K562 (cell line): ENCODE measurements at regions not wholly inside any gene's neighbourhood (a gene's known extent, or its start where the extent isn't known, plus 50 kb on each side); places are given as distances from the start of the nearest gene placed in this dataset.

Experiments used
- ATAC-seq: fragments of 200-7000 bp; cut with Tn5 transposase; 3 replicates; pipeline ENCODE4 v1.9.1; 2020; ENCODE audit warnings: moderate library complexity
- BruUV-seq: library from RNA; stranded (reverse); fragments of 400-500 nt; replicated peaks from 2 replicates; lab custom pipeline; 2021; lab: Mats Ljungman, UMichigan
- CTCF ChIA-PET: fragments of 300-600 bp; formaldehyde crosslinking; extraction: SDS; loops from one replicate; lab custom pipeline; 2021; ENCODE audit warnings: low intra/inter-chr PET ratio; lab: Yijun Ruan, JAX
- POLR2A ChIA-PET: fragments of 300-600, 350-650 bp; sonication (Branson Sonifier 250); formaldehyde crosslinking; extraction: SDS; loops from one replicate; lab custom pipeline; 2021; ENCODE audit warnings: antibody characterized with exemption, inconsistent platforms; lab: Yijun Ruan, JAX
- DNase-seq, 4 experiments: peaks; one replicate each; pipeline versions ENCODE4 v3.0.0 to v3.0.0-alpha.2; 2011 to 2018; ENCODE audit warnings: low spot score in 3 of 4, mixed read lengths in 3 of 4; ENCODE audit errors: extremely low read depth in 1 of 4
- FAIRE-seq: peaks from 2 replicates; lab custom pipeline; 2011; peaks lifted over from hg19 to GRCh38; lab: Jason Lieb, UNC
- H2AFZ ChIP-seq: 2 replicates; pipeline ENCODE4 v1.6.0; 2011; ENCODE audit warnings: low read depth, low read length, control low read depth, inconsistent platforms
- H3K27ac ChIP-seq: fragments of 200-600 bp; 3 replicates; pipeline ENCODE4 v1.8.0; 2011; ENCODE audit warnings: low read depth, mild to moderate bottlenecking, control low read depth, inconsistent platforms, low read length, moderate library complexity, mixed read lengths; ENCODE audit errors: extremely low read depth
- H3K27me3 ChIP-seq, 2 experiments: fragments of 300-600 bp in 1 of 2; 2 replicates in 1 of 2; 3 replicates in 1 of 2; pipeline versions ENCODE4 v1.6.0 to v1.8.0; 2011; ENCODE audit warnings: inconsistent platforms in 2 of 2, low read length in 2 of 2, mild to moderate bottlenecking in 1 of 2, mixed read lengths in 1 of 2, moderate library complexity in 1 of 2; ENCODE audit not compliant: control insufficient read depth in 2 of 2, insufficient read depth in 2 of 2
- H3K36me3 ChIP-seq: fragments of 300-600 bp; 3 replicates; pipeline ENCODE4 v1.8.0; 2011; ENCODE audit warnings: mild to moderate bottlenecking, low read length, inconsistent platforms; ENCODE audit not compliant: control insufficient read depth, insufficient read depth
- H3K4me1 ChIP-seq, 2 experiments: fragments of 200-600 bp in 1 of 2; replicated peaks in 1 of 2; 2 replicates in 1 of 2; 3 replicates in 1 of 2; pipeline versions ENCODE4 v1.5.1 to v1.8.0; 2011; ENCODE audit warnings: inconsistent platforms in 2 of 2, low read length in 2 of 2, mild to moderate bottlenecking in 1 of 2, mixed read lengths in 1 of 2, moderate library complexity in 1 of 2; ENCODE audit not compliant: control insufficient read depth in 2 of 2, insufficient read depth in 2 of 2
- H3K4me2 ChIP-seq: 2 replicates; pipeline ENCODE4 v1.6.1; 2011; ENCODE audit warnings: low read length, control low read depth, inconsistent platforms, mixed read lengths; ENCODE audit not compliant: insufficient read depth
- H3K4me3 ChIP-seq: fragments of 200-600 bp; sonication (generic), shearing (Covaris generic); 2 replicates; pipeline ENCODE4 v1.5.1; 2016; ENCODE audit warnings: control low read depth, inconsistent platforms
- H3K79me2 ChIP-seq: fragments of 200-600 bp; 3 replicates; pipeline ENCODE4 v1.8.0; 2011; ENCODE audit warnings: low read length, inconsistent platforms; ENCODE audit not compliant: control insufficient read depth, insufficient read depth
- H3K9ac ChIP-seq, 2 experiments: 2 replicates each; pipeline versions ENCODE4 v1.6.0 to v1.6.1; 2011; ENCODE audit warnings: low read depth in 2 of 2, low read length in 2 of 2, control low read depth in 1 of 2, inconsistent platforms in 1 of 2, mild to moderate bottlenecking in 1 of 2, mixed read lengths in 1 of 2; ENCODE audit not compliant: insufficient read depth in 1 of 2
- H3K9me1 ChIP-seq: one replicate; pipeline ENCODE4 v1.6.0; 2011; ENCODE audit warnings: inconsistent platforms, mild to moderate bottlenecking, low read length, moderate library complexity; ENCODE audit not compliant: control insufficient read depth, insufficient read depth
- H3K9me3 ChIP-seq: replicated peaks from 2 replicates; pipeline ENCODE4 v1.5.1; 2011; ENCODE audit warnings: low read depth, low read length, inconsistent platforms; ENCODE audit not compliant: control insufficient read depth, insufficient read depth
- H4K20me1 ChIP-seq: replicated peaks from 2 replicates; pipeline ENCODE4 v1.6.1; 2011; ENCODE audit warnings: low read length, inconsistent platforms, mixed read lengths; ENCODE audit not compliant: control insufficient read depth, insufficient read depth
- CHD4 ChIP-seq: fragments of 200-600 bp; sonication (generic); IDR thresholded peaks from 3 replicates; pipeline ENCODE4 v1.6.1; 2012; ENCODE audit warnings: low read depth, mild to moderate bottlenecking, mixed read lengths, low read length, inconsistent platforms; ENCODE audit not compliant: insufficient read depth, insufficient replicate concordance, poor library complexity, severe bottlenecking
- E2F3 ChIP-seq: fragments of 250-450 bp; sonication (Bioruptor Pico); IDR thresholded peaks from 2 replicates; pipeline ENCODE4 v1.4.0; 2020; ENCODE audit warnings: mild to moderate bottlenecking
- HDAC3 ChIP-seq: fragments of 450-650 bp; IDR thresholded peaks from 2 replicates; pipeline ENCODE4 v1.6.1; 2018; ENCODE audit warnings: borderline replicate concordance, mild to moderate bottlenecking, moderate library complexity; ENCODE audit not compliant: partially characterized antibody
- HNRNPK ChIP-seq: fragments of 200-400 bp; formaldehyde crosslinking; IDR thresholded peaks from one replicate; pipeline ENCODE4 v1.6.1; 2018; ENCODE audit warnings: mild to moderate bottlenecking, low read depth, low read length; ENCODE audit not compliant: poor library complexity, severe bottlenecking
- MEF2A ChIP-seq: IDR thresholded peaks from 2 replicates; pipeline ENCODE4 v1.6.1; 2011; ENCODE audit warnings: low read depth, mild to moderate bottlenecking, low read length, moderate library complexity; ENCODE audit not compliant: control insufficient read depth
- RFX5 ChIP-seq: IDR thresholded peaks from 2 replicates; pipeline ENCODE4 v1.6.1; 2011; ENCODE audit warnings: low read depth, mild to moderate bottlenecking, improper control_type of control experiment, low read length
- SAFB2 ChIP-seq: fragments of 200-400 bp; formaldehyde crosslinking; IDR thresholded peaks from 2 replicates; pipeline ENCODE4 v1.6.1; 2018; ENCODE audit warnings: borderline replicate concordance, low read length, low read depth, moderate library complexity; ENCODE audit not compliant: severe bottlenecking
- SIN3B ChIP-seq: fragments of 450-650 bp; IDR thresholded peaks from 2 replicates; pipeline ENCODE4 v1.6.1; 2017; ENCODE audit warnings: low read depth, mild to moderate bottlenecking, moderate library complexity
- SMAD2 ChIP-seq: fragments of 150-350 bp; IDR thresholded peaks from 2 replicates; pipeline ENCODE4 v1.6.1; 2014; ENCODE audit warnings: low read depth, mild to moderate bottlenecking, low read length
- SMARCE1 ChIP-seq: fragments of 450-650 bp; IDR thresholded peaks from 2 replicates; pipeline ENCODE4 v1.7.1; 2016; ENCODE audit warnings: mild to moderate bottlenecking
- SRF ChIP-seq, 2 experiments: fragments of 250-450, 450-650 bp in 1 of 2; sonication (Bioruptor Pico) in 1 of 2; sonication (generic) in 1 of 2; formaldehyde crosslinking; IDR thresholded peaks; 2 replicates each; pipeline versions ENCODE4 v1.5.0 to v1.5.1; 2020 to 2022; ENCODE audit warnings: mild to moderate bottlenecking in 1 of 2, missing genetic modification reagents in 1 of 2
- WGBS: fragments of 100-300 bp; shearing (Covaris generic); methylation state at CpG from one replicate; pipeline ENCODE4 v1.1.6; 2016; ENCODE audit warnings: low coverage, mixed read lengths; ENCODE audit not compliant: insufficient coverage; ENCODE audit errors: missing lambda C conversion rate; 5-methylcytosine and 5-hydroxymethylcytosine counted together
- in situ Hi-C: fragments of 300-500 bp; cut with MboI; formaldehyde crosslinking; loops from 4 replicates; pipeline ENCODE4 v1.15.0; 2018; ENCODE audit warnings: inconsistent platforms, mixed read lengths
- intact Hi-C: fragments of 100-400 bp; cut with micrococcal nuclease; formaldehyde crosslinking; loops from 2 replicates; pipeline ENCODE4 v1.14.2; 2022
- TF ChIP-seq, protein P1 (sequence below): fragments of 250-450 bp; sonication (Bioruptor Pico); IDR thresholded peaks from 2 replicates; pipeline ENCODE4 v1.5.0; 2020; ENCODE audit warnings: mild to moderate bottlenecking, borderline replicate concordance
- TF ChIP-seq, protein P2 (sequence below): fragments of 250-450 bp; sonication (Bioruptor Pico); IDR thresholded peaks from 2 replicates; pipeline ENCODE4 v1.8.0; 2021; ENCODE audit warnings: mild to moderate bottlenecking, moderate library complexity
- TF ChIP-seq, protein P3 (sequence below): fragments of 250-450 bp; sonication (Bioruptor Pico); IDR thresholded peaks from 2 replicates; pipeline ENCODE4 v1.5.0; 2021
- TF ChIP-seq, protein P4 (sequence below), 2 experiments: fragments of 450-650 bp in 1 of 2; IDR thresholded peaks; 2 replicates each; pipeline ENCODE4 v1.6.1; 2011 to 2017; ENCODE audit warnings: low read depth in 2 of 2, antibody characterized with exemption in 1 of 2, borderline replicate concordance in 1 of 2, low read length in 1 of 2, mild to moderate bottlenecking in 1 of 2, mixed read lengths in 1 of 2; ENCODE audit not compliant: control insufficient read depth in 1 of 2

DNA sequence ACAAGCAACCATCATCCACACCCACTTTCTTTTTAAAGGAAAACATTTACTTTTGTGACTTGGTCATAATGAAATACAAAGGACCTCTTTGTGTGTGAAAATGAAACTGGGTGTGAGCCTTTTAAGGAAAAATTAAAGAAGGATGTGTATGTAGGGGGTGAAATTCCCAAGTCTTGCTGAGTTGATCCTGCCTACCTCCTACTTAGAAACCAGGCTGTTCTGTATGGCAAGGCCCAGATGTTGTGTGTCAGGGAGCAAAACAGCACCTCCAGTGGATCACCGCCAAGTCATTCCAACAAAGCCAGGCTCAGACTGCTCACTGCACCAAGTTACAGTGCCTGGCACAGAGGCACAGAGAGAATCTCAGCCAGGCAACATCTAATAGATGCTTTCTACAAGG, 198.5 kb upstream of the FBN2 start:
- CTCF ChIA-PET, result no interaction called here
- H2AFZ ChIP-seq, result no peak overlapping the region
- no peaks in the 10 kb centered on the region for H3K79me2 ChIP-seq
- no peaks in the 10 kb centered on the region for H4K20me1 ChIP-seq
- intact Hi-C loops (no loop called here), in situ Hi-C loops (no loop called here)
- no peaks in the 10 kb centered on the region for H3K27me3 ChIP-seq
- no peak for FAIRE-seq
- no peak for ATAC-seq
- H3K9me3 ChIP-seq, result no peaks in the 10 kb centered on the region
- H3K9ac ChIP-seq, result no peak overlapping the region
- H3K4me1 ChIP-seq, result no peaks in the 10 kb centered on the region
- no peak overlapping the region for H3K4me3 ChIP-seq
- H3K36me3 ChIP-seq, result no peaks in the 10 kb centered on the region
- WGBS, result 6% methylated on average over 1 of the region's 1 CpG
- BruUV-seq, result no TSS peak
- no peaks in the 10 kb centered on the region for H3K9me1 ChIP-seq
- no peak overlapping the region for H3K4me2 ChIP-seq
- POLR2A ChIA-PET, result no interaction called here
- no peak for DNase-seq
- H3K27ac ChIP-seq, result no peak overlapping the region
- TF ChIP-seq, protein P1, sequence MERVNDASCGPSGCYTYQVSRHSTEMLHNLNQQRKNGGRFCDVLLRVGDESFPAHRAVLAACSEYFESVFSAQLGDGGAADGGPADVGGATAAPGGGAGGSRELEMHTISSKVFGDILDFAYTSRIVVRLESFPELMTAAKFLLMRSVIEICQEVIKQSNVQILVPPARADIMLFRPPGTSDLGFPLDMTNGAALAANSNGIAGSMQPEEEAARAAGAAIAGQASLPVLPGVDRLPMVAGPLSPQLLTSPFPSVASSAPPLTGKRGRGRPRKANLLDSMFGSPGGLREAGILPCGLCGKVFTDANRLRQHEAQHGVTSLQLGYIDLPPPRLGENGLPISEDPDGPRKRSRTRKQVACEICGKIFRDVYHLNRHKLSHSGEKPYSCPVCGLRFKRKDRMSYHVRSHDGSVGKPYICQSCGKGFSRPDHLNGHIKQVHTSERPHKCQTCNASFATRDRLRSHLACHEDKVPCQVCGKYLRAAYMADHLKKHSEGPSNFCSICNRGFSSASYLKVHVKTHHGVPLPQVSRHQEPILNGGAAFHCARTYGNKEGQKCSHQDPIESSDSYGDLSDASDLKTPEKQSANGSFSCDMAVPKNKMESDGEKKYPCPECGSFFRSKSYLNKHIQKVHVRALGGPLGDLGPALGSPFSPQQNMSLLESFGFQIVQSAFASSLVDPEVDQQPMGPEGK (CRISPR knock-in tag), result no peak
- no peak for TF ChIP-seq HDAC3
- TF ChIP-seq SRF (CRISPR knock-in tag; IDR thresholded peaks at IDR 0.05), result no peak
- TF ChIP-seq, protein P2, sequence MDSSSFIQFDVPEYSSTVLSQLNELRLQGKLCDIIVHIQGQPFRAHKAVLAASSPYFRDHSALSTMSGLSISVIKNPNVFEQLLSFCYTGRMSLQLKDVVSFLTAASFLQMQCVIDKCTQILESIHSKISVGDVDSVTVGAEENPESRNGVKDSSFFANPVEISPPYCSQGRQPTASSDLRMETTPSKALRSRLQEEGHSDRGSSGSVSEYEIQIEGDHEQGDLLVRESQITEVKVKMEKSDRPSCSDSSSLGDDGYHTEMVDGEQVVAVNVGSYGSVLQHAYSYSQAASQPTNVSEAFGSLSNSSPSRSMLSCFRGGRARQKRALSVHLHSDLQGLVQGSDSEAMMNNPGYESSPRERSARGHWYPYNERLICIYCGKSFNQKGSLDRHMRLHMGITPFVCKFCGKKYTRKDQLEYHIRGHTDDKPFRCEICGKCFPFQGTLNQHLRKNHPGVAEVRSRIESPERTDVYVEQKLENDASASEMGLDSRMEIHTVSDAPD (CRISPR knock-in tag), result no peak
- no peak for TF ChIP-seq RFX5
- no peak for TF ChIP-seq E2F3 (CRISPR knock-in tag)
- no peak for TF ChIP-seq HNRNPK
- no peak for TF ChIP-seq SMARCE1
- TF ChIP-seq MEF2A, result no peak
- TF ChIP-seq, protein P3, sequence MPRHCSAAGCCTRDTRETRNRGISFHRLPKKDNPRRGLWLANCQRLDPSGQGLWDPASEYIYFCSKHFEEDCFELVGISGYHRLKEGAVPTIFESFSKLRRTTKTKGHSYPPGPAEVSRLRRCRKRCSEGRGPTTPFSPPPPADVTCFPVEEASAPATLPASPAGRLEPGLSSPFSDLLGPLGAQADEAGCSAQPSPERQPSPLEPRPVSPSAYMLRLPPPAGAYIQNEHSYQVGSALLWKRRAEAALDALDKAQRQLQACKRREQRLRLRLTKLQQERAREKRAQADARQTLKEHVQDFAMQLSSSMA (CRISPR knock-in tag), result no peak
- TF ChIP-seq SMAD2, result no peak
- no peak for TF ChIP-seq SAFB2
- no peak for TF ChIP-seq SIN3B
- TF ChIP-seq, protein P4, sequence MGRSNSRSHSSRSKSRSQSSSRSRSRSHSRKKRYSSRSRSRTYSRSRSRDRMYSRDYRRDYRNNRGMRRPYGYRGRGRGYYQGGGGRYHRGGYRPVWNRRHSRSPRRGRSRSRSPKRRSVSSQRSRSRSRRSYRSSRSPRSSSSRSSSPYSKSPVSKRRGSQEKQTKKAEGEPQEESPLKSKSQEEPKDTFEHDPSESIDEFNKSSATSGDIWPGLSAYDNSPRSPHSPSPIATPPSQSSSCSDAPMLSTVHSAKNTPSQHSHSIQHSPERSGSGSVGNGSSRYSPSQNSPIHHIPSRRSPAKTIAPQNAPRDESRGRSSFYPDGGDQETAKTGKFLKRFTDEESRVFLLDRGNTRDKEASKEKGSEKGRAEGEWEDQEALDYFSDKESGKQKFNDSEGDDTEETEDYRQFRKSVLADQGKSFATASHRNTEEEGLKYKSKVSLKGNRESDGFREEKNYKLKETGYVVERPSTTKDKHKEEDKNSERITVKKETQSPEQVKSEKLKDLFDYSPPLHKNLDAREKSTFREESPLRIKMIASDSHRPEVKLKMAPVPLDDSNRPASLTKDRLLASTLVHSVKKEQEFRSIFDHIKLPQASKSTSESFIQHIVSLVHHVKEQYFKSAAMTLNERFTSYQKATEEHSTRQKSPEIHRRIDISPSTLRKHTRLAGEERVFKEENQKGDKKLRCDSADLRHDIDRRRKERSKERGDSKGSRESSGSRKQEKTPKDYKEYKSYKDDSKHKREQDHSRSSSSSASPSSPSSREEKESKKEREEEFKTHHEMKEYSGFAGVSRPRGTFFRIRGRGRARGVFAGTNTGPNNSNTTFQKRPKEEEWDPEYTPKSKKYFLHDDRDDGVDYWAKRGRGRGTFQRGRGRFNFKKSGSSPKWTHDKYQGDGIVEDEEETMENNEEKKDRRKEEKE (IDR thresholded peaks at IDR 0.05; ENCODE audit: borderline replicate concordance in 1 of 2, control insufficient read depth in 1 of 2, low read depth in 2 of 2, low read length in 1 of 2), result no peak
- no peak for TF ChIP-seq CHD4
